ENCODE measurements at regions not wholly inside any gene's neighbourhood (a gene's known extent, or its start where the extent isn't known, plus 50 kb on each side); places are given as distances from the start of the nearest gene placed in this dataset.

- Histone ChIP-seq H3K4me1 (ENCODE audit: insufficient read depth, low read length, severe bottlenecking) (no peaks in the 10 kb centered on the region), H3K4me2 (ENCODE audit: low read length) (no peak overlapping the region), H3K36me3 (ENCODE audit: insufficient read depth, low read length) (no peaks in the 10 kb centered on the region), H3K9me3 (ENCODE audit: low read length) (no peaks in the 10 kb centered on the region), H2AFZ (ENCODE audit: low read length) (no peak overlapping the region), H4K20me1 (ENCODE audit: insufficient read depth, low read length) (no peaks in the 10 kb centered on the region), H3K4me3 (ENCODE audit: low read depth, low read length, poor library complexity, severe bottlenecking) (no peak overlapping the region), H3F3A (ENCODE audit: insufficient read depth, low read length) (no peaks in the 10 kb centered on the region), H3K9me2 (ENCODE audit: low read depth, low read length) (no peaks in the 10 kb centered on the region), H3K27ac (ENCODE audit: low read depth, low read length, poor library complexity, severe bottlenecking) (no peak overlapping the region), H3K9ac (ENCODE audit: low read length) (no peak overlapping the region), H3K27me3 (ENCODE audit: insufficient read depth, low read length) (no peaks in the 10 kb centered on the region), H3K79me2 (ENCODE audit: insufficient read depth, low read length) (no peaks in the 10 kb centered on the region)
- TF ChIP-seq CTCF (IDR thresholded peaks at IDR 0.05; ENCODE audit: low read length) (no peak), EZH2 (IDR thresholded peaks at IDR 0.05; ENCODE audit: borderline replicate concordance, low read length) (no peak)
Measured at GRCh38 chr1:182305861-182306260, 85.7 kb downstream of the GLUL start.

- Histone ChIP-seq H3K27ac (ENCODE audit: low read depth, low read length, poor library complexity, severe bottlenecking) (no peak overlapping the region), H4K20me1 (ENCODE audit: insufficient read depth, low read length) (no peaks in the 10 kb centered on the region), H3K4me1 (ENCODE audit: insufficient read depth, low read length, severe bottlenecking) (no peaks in the 10 kb centered on the region), H3K9me2 (ENCODE audit: low read depth, low read length) (no peaks in the 10 kb centered on the region), H2AFZ (ENCODE audit: low read length) (no peak overlapping the region), H3K36me3 (ENCODE audit: insufficient read depth, low read length) (no peaks in the 10 kb centered on the region), H3K79me2 (ENCODE audit: insufficient read depth, low read length) (no peaks in the 10 kb centered on the region), H3K4me2 (ENCODE audit: low read length) (no peak overlapping the region), H3K9me3 (ENCODE audit: low read length) (no peaks in the 10 kb centered on the region), H3K27me3 (ENCODE audit: insufficient read depth, low read length) (no peaks in the 10 kb centered on the region), H3K4me3 (ENCODE audit: low read depth, low read length, poor library complexity, severe bottlenecking) (no peak overlapping the region), H3F3A (ENCODE audit: insufficient read depth, low read length) (no peaks in the 10 kb centered on the region), H3K9ac (ENCODE audit: low read length) (no peak overlapping the region)
- no peak for TF ChIP-seq CTCF (IDR thresholded peaks at IDR 0.05; ENCODE audit: low read length)
- no peak for TF ChIP-seq EZH2 (IDR thresholded peaks at IDR 0.05; ENCODE audit: borderline replicate concordance, low read length)
Measured at GRCh38 chr1:182304627-182305026, 87.0 kb downstream of the GLUL start.

- Histone ChIP-seq H3K9me2 (ENCODE audit: low read depth, low read length) (no peaks in the 10 kb centered on the region), H3K4me2 (ENCODE audit: low read length) (no peak overlapping the region), H3F3A (ENCODE audit: insufficient read depth, low read length) (no peaks in the 10 kb centered on the region), H3K9me3 (ENCODE audit: low read length) (no peaks in the 10 kb centered on the region), H2AFZ (ENCODE audit: low read length) (no peak overlapping the region), H3K79me2 (ENCODE audit: insufficient read depth, low read length) (no peaks in the 10 kb centered on the region), H3K4me1 (ENCODE audit: insufficient read depth, low read length, severe bottlenecking) (no peaks in the 10 kb centered on the region), H3K4me3 (ENCODE audit: low read depth, low read length, poor library complexity, severe bottlenecking) (no peak overlapping the region), H3K27me3 (ENCODE audit: insufficient read depth, low read length) (no peaks in the 10 kb centered on the region), H3K9ac (ENCODE audit: low read length) (no peak overlapping the region), H4K20me1 (ENCODE audit: insufficient read depth, low read length) (no peaks in the 10 kb centered on the region), H3K27ac (ENCODE audit: low read depth, low read length, poor library complexity, severe bottlenecking) (no peak overlapping the region), H3K36me3 (ENCODE audit: insufficient read depth, low read length) (no peaks in the 10 kb centered on the region)
- TF ChIP-seq CTCF (IDR thresholded peaks at IDR 0.05; ENCODE audit: low read length): no peak
Measured at GRCh38 chr1:182304218-182304617, 87.4 kb downstream of the GLUL start.

Data from OCI-LY1 (cell line).